SK-N-SH treated with all-trans-retinoic acid at 6 μM for 48 hours (cell line): ENCODE measurements at regions not wholly inside any gene's neighbourhood (a gene's known extent, or its start where the extent isn't known, plus 50 kb on each side); places are given as distances from the start of the nearest gene placed in this dataset.

Experiments
- ATAC-seq: fragments of 200-7000 bp; cut with Tn5 transposase; 3 replicates; pipeline ENCODE4 v1.9.1; 2020; ENCODE audit warnings: mild to moderate bottlenecking, moderate library complexity
- ARNTL ChIP-seq: fragments of 450-650 bp; formaldehyde crosslinking; IDR thresholded peaks from 2 replicates; pipeline ENCODE4 v1.5.0; 2020; ENCODE audit warnings: low read depth, mild to moderate bottlenecking, moderate library complexity, borderline replicate concordance
- BACH2 ChIP-seq: fragments of 250-450 bp; sonication (Bioruptor Pico); IDR thresholded peaks from 2 replicates; pipeline ENCODE4 v1.9.0; 2021; ENCODE audit warnings: mild to moderate bottlenecking, borderline replicate concordance
- CREB5 ChIP-seq: fragments of 250-450 bp; sonication (Bioruptor Pico); IDR thresholded peaks from 2 replicates; pipeline ENCODE4 v1.5.1; 2020; ENCODE audit warnings: low read depth, mild to moderate bottlenecking, moderate library complexity
- CSDC2 ChIP-seq: fragments of 250-450 bp; sonication (Bioruptor Pico); IDR thresholded peaks from 2 replicates; pipeline ENCODE4 v1.5.0; 2020; ENCODE audit warnings: mild to moderate bottlenecking, moderate library complexity
- CSRNP3 ChIP-seq: fragments of 250-450 bp; sonication (Bioruptor Pico); IDR thresholded peaks from 2 replicates; pipeline ENCODE4 v1.5.1; 2021; ENCODE audit warnings: mild to moderate bottlenecking, moderate library complexity
- ESRRG ChIP-seq: fragments of 250-450 bp; sonication (Bioruptor Pico); IDR thresholded peaks from 2 replicates; pipeline ENCODE4 v1.6.1; 2021; ENCODE audit warnings: mild to moderate bottlenecking
- GLIS3 ChIP-seq: fragments of 250-450 bp; sonication (Bioruptor Pico); IDR thresholded peaks from 2 replicates; pipeline ENCODE4 v1.5.0; 2020; ENCODE audit warnings: mild to moderate bottlenecking, moderate library complexity
- ISL1 ChIP-seq: fragments of 250-450 bp; sonication (Bioruptor Pico); IDR thresholded peaks from 2 replicates; pipeline ENCODE4 v2.1.2; 2022; ENCODE audit warnings: mild to moderate bottlenecking, moderate library complexity
- OSR1 ChIP-seq: fragments of 250-450 bp; sonication (Bioruptor Pico); IDR thresholded peaks from 2 replicates; pipeline ENCODE4 v1.8.0; 2022; ENCODE audit warnings: moderate library complexity, mild to moderate bottlenecking, inconsistent platforms
- PATZ1 ChIP-seq: fragments of 250-450 bp; sonication (Bioruptor Pico); IDR thresholded peaks from 2 replicates; pipeline ENCODE4 v1.8.0; 2020; ENCODE audit warnings: mild to moderate bottlenecking, moderate library complexity, borderline replicate concordance
- POU6F1 ChIP-seq: fragments of 250-450 bp; sonication (Bioruptor Pico); IDR thresholded peaks from 2 replicates; pipeline ENCODE4 v1.8.0; 2021; ENCODE audit warnings: low read depth, mild to moderate bottlenecking, moderate library complexity, borderline replicate concordance
- PPARA ChIP-seq: fragments of 250-450 bp; sonication (Bioruptor Pico); IDR thresholded peaks from 2 replicates; pipeline ENCODE4 v1.5.0; 2020; ENCODE audit warnings: mild to moderate bottlenecking, borderline replicate concordance
- SNAI2 ChIP-seq: fragments of 250-450 bp; sonication (Bioruptor Pico); IDR thresholded peaks from 2 replicates; pipeline ENCODE4 v1.5.0; 2020; ENCODE audit warnings: mild to moderate bottlenecking, moderate library complexity
- TCF4 ChIP-seq: fragments of 250-450 bp; sonication (Bioruptor Pico); IDR thresholded peaks from 2 replicates; pipeline ENCODE4 v1.8.0; 2021; ENCODE audit warnings: mild to moderate bottlenecking, moderate library complexity, borderline replicate concordance
- TOX ChIP-seq: fragments of 250-450 bp; sonication (Bioruptor Pico); IDR thresholded peaks from 2 replicates; pipeline ENCODE4 v1.8.0; 2021; ENCODE audit warnings: mild to moderate bottlenecking, moderate library complexity, borderline replicate concordance
- TSHZ2 ChIP-seq: fragments of 250-450 bp; sonication (Bioruptor Pico); IDR thresholded peaks from 2 replicates; pipeline ENCODE4 v1.5.0; 2020; ENCODE audit warnings: mild to moderate bottlenecking, moderate library complexity
- ZC3H10 ChIP-seq: fragments of 250-450 bp; sonication (Bioruptor Pico); IDR thresholded peaks from 2 replicates; pipeline ENCODE4 v1.5.1; 2021; ENCODE audit warnings: mild to moderate bottlenecking, moderate library complexity
- ZFP3 ChIP-seq: fragments of 250-450 bp; sonication (Bioruptor Pico); IDR thresholded peaks from 2 replicates; pipeline ENCODE4 v1.5.0; 2020; ENCODE audit warnings: mild to moderate bottlenecking, moderate library complexity
- ZNF565 ChIP-seq: fragments of 450-650 bp; formaldehyde crosslinking; conservative IDR thresholded peaks from 2 replicates; pipeline ENCODE4 v1.5.0; 2020; ENCODE audit warnings: low read depth, mild to moderate bottlenecking, moderate library complexity
- ZNF70 ChIP-seq: fragments of 450-650 bp; formaldehyde crosslinking; IDR thresholded peaks from 2 replicates; pipeline ENCODE4 v1.5.0; 2020; ENCODE audit warnings: mild to moderate bottlenecking, moderate library complexity
- ZNF8 ChIP-seq: fragments of 450-650 bp; formaldehyde crosslinking; IDR thresholded peaks from 2 replicates; pipeline ENCODE4 v1.5.0; 2020; ENCODE audit warnings: mild to moderate bottlenecking, moderate library complexity

GRCh38 chr7:89989454-89989853, 164.8 kb upstream of the STEAP1 start:
- no peak for ATAC-seq
- no peak for TF ChIP-seq BACH2 (CRISPR knock-in tag)

GRCh38 chr7:89994483-89994882, 159.8 kb upstream of the STEAP1 start:
- no peak for ATAC-seq
- TF ChIP-seq TOX: no peak
- TF ChIP-seq TCF4: no peak
- no peak for TF ChIP-seq ZC3H10 (CRISPR knock-in tag)
- no peak for TF ChIP-seq CSRNP3 (CRISPR knock-in tag)
- no peak for TF ChIP-seq ZNF70
- no peak for TF ChIP-seq ARNTL (CRISPR knock-in tag)
- no peak for TF ChIP-seq ZNF8 (CRISPR knock-in tag)
- no peak for TF ChIP-seq ZNF565
- TF ChIP-seq PATZ1 (CRISPR knock-in tag): no peak
- no peak for TF ChIP-seq ESRRG

- TF ChIP-seq ISL1 (CRISPR knock-in tag): no peak
- no peak for TF ChIP-seq PATZ1 (CRISPR knock-in tag)
- no peak for TF ChIP-seq ZNF565
- TF ChIP-seq ZNF70: no peak
- no peak for TF ChIP-seq CREB5
- no peak for TF ChIP-seq TOX
- no peak for TF ChIP-seq OSR1 (CRISPR knock-in tag)
- no peak for TF ChIP-seq SNAI2 (CRISPR knock-in tag)
- no peak for TF ChIP-seq CSDC2 (CRISPR knock-in tag)
- TF ChIP-seq TCF4: no peak
- TF ChIP-seq ZFP3: no peak
- no peak for TF ChIP-seq TSHZ2 (CRISPR knock-in tag)
- TF ChIP-seq PPARA: no peak
- no peak for TF ChIP-seq GLIS3 (CRISPR knock-in tag)
- no peak for TF ChIP-seq ESRRG
- TF ChIP-seq POU6F1: no peak
- ATAC-seq: no peak
These were observed 155.7 kb upstream of the STEAP1 start for GRCh38 chr7:89998554-89998953.
